OCI-LY3 (cell line): ENCODE measurements at regions not wholly inside any gene's neighbourhood (a gene's known extent, or its start where the extent isn't known, plus 50 kb on each side); places are given as distances from the start of the nearest gene placed in this dataset.

Source experiments
- EZH2phosphoT487 ChIP-seq: fragments of 200-600 bp; shearing (Covaris generic); IDR thresholded peaks from 2 replicates; pipeline ENCODE4 v1.6.1; 2018; ENCODE audit warnings: antibody characterized with exemption, mixed run types, low read depth
- TF ChIP-seq, protein P1 (sequence below): fragments of 200-600, 300-600 bp; sonication (generic); IDR thresholded peaks from 2 replicates; pipeline ENCODE4 v1.5.1; 2014; ENCODE audit warnings: antibody characterized with exemption, low read length, low read depth

DNA sequence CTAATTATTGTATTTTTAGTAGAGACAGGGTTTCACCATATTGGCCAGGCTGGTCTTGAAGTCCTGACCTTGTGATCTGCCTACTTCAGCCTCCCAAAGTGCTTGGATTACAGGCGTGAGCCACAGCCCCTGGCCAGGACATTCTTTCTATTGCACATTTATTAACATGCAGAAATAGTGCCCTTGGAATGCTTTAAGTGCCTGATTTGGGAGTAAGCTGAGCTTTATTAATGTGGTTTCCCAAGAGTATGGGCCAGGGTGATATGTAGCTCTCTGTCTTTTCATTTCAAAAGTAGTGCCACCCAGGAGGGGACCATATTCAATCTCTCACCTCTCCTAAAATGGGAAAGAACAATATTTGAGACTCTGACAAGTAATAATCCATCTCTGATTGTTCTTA, 970.7 kb downstream of the KCNMA1 start:
- no peak for TF ChIP-seq EZH2phosphoT487
- TF ChIP-seq, protein P1, sequence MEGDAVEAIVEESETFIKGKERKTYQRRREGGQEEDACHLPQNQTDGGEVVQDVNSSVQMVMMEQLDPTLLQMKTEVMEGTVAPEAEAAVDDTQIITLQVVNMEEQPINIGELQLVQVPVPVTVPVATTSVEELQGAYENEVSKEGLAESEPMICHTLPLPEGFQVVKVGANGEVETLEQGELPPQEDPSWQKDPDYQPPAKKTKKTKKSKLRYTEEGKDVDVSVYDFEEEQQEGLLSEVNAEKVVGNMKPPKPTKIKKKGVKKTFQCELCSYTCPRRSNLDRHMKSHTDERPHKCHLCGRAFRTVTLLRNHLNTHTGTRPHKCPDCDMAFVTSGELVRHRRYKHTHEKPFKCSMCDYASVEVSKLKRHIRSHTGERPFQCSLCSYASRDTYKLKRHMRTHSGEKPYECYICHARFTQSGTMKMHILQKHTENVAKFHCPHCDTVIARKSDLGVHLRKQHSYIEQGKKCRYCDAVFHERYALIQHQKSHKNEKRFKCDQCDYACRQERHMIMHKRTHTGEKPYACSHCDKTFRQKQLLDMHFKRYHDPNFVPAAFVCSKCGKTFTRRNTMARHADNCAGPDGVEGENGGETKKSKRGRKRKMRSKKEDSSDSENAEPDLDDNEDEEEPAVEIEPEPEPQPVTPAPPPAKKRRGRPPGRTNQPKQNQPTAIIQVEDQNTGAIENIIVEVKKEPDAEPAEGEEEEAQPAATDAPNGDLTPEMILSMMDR = no peak
